ENCODE measurements at regions not wholly inside any gene's neighbourhood (a gene's known extent, or its start where the extent isn't known, plus 50 kb on each side); places are given as distances from the start of the nearest gene placed in this dataset.
"Not testable (repeated sequence)": the region's sequence is repeated elsewhere in the genome, so short reads cannot be mapped to it uniquely, and the experiment has no call there.

DNA sequence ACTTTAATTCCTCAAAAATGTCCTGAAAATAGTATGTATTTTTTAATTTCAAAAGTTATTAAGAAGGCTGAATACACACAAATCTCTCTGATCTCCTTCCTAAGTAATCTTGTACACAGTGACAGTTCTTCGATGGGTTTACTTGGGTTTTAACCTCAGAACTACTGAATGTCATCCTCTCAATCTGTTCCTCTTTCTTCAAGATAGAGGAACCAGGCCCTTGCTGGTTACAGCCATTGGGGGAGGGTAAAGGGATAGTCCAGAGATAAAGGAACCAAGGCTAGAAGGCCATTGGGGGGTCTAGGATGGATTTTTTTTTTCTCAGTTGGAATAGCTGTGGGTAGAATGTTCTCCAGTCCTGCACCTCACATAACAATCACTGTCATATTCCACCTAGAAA, 224.9 kb downstream of the SKIDA1 start:
- H3K9me3 Mint-ChIP-seq, result no peaks in the 10 kb centered on the region
- H3K27me3 Mint-ChIP-seq, result peaks cover 4% of the 10 kb centered on the region
- ATAC-seq, result peak; percentile 65
- no peak overlapping the region for H3K27ac Mint-ChIP-seq
- no peaks in the 10 kb centered on the region for H3K4me1 Mint-ChIP-seq
- H3K4me3 Mint-ChIP-seq, result no peak overlapping the region
- no peaks in the 10 kb centered on the region for H3K36me3 Mint-ChIP-seq

- H3K4me3 Mint-ChIP-seq, result no peak overlapping the region
- H3K36me3 Mint-ChIP-seq, result no peaks in the 10 kb centered on the region
- H3K4me1 Mint-ChIP-seq, result no peaks in the 10 kb centered on the region
- no peak overlapping the region for H3K27ac Mint-ChIP-seq
- no peak for ATAC-seq
- peaks cover 4% of the 10 kb centered on the region for H3K27me3 Mint-ChIP-seq
- H3K9me3 Mint-ChIP-seq, result no peaks in the 10 kb centered on the region
Measured at GRCh38 chr10:21299330-21299729, 226.2 kb downstream of the SKIDA1 start.

DNA sequence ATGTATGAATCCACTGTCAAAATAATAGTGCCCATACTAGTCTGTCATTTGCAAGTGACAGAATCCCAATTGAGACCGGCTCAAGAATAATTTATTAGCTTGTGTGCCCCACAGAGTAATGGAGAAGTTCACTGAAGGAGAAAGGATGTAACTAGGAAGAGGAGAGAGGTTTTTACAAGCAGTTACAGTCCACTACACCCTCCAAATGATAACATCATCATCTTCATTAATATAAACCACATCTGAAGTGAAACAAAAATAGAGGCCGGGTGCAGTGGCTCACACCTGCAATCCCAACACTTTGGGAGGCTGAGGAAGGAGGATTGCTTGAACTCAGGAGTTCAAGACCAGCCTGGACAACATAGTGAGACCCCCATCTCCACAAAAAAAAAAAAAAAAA, 226.8 kb downstream of the SKIDA1 start:
- no peaks in the 10 kb centered on the region for H3K36me3 Mint-ChIP-seq
- no peak overlapping the region for H3K4me3 Mint-ChIP-seq
- no peaks in the 10 kb centered on the region for H3K4me1 Mint-ChIP-seq
- no peak overlapping the region for H3K27ac Mint-ChIP-seq
- H3K27me3 Mint-ChIP-seq, result peaks cover 10% of the 10 kb centered on the region
- H3K9me3 Mint-ChIP-seq, result no peaks in the 10 kb centered on the region
- no peak for ATAC-seq

DNA sequence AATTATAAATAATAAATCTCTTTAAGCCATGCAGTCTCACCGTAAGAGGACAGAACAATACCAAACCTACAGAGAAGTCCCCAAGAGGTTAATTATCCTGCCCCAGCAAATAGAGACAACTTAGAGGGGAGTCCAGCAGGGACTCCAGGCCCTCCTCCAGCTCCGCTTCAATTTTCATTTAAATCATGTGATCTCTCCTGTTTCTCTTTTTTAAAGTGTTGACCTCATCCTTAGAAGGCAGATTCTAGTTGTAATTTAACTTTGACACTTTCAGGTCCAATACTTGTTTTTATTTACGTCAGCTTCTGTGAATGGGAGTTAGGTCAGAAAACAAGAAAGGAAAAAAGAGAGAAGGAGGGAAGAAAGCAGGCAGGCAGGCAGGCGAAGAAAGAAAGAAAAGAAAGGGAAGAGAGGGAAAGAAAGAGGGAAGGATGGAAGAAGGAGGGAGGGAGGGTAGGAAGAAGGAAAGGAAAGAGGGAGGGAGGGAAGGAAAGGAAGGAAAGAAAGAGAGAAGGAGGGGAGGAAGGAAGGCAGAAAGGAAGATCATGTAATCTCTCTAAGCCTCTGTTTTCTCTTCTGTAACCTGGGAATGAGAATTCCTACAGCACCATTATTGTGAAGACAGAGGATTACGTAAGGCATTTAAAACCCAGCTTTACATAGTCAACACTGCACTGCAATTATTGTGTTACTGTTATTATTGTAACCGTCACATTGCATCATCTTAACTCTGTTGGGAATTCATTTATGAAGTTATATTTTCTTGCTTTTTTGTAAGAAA, 227.7 kb downstream of the SKIDA1 start:
- Mint-ChIP-seq H3K4me1 (no peaks in the 10 kb centered on the region), H3K36me3 (no peaks in the 10 kb centered on the region), H3K9me3 (no peaks in the 10 kb centered on the region), H3K27ac (no peak overlapping the region), H3K4me3 (no peak overlapping the region), H3K27me3 (peaks cover 18% of the 10 kb centered on the region)
- no peak for ATAC-seq

GRCh38 chr10:21296575-21297355, 228.7 kb downstream of the SKIDA1 start:
- H3K4me1 Mint-ChIP-seq, result no peaks in the 10 kb centered on the region
- H3K36me3 Mint-ChIP-seq, result no peaks in the 10 kb centered on the region
- no peaks in the 10 kb centered on the region for H3K9me3 Mint-ChIP-seq
- H3K27me3 Mint-ChIP-seq, result peaks cover 18% of the 10 kb centered on the region
- no peak overlapping the region for H3K4me3 Mint-ChIP-seq
- H3K27ac Mint-ChIP-seq, result no peak overlapping the region
- no peak for ATAC-seq

DNA sequence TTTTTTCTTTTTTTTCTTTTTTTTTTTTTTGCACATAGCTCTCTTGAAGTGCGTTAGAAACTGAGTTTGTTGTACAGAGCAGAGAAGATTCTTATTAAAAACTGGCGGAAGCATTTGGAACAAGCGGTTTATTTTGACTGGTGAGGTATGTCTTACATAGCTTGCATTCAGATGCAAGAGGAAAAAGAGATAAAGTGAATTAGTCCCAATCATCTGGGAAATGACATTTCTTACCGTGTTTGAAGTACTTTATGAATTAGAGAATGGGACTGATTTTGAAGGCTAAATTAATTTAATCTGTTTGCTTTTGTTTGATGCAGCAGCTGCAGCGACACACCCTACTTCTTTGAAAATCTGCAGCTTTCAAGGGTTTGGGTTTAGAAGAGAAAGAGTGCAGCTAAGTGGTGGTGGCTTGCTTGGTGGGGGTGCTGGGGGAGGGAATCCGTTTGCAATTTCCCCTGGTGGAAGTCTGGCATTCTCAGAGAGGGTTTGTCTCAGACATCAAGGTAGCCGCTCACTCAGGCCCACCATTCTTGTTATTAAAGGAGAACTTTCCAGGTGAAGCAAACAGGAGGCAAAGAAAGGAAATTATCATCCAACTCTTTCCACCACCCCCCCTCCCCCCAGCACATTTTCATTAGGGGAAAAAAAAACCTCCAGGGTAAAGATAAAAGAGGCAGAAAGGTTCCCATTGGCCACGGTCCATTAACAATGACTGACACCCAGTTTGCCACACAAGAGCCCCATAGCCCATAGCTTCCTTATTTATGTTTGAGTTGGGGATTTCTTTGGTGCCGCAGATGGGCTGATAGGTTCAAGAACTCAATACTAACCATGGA, 231.7 kb downstream of the SKIDA1 start:
- Mint-ChIP-seq H3K4me3 (no peak overlapping the region), H3K9me3 (no peaks in the 10 kb centered on the region), H3K4me1 (no peaks in the 10 kb centered on the region), H3K36me3 (no peaks in the 10 kb centered on the region), H3K27me3 (peaks cover 18% of the 10 kb centered on the region), H3K27ac (no peak overlapping the region)
- ATAC-seq, result no peak

GRCh38 chr10:21292763-21293517, 232.5 kb downstream of the SKIDA1 start:
- no peak for ATAC-seq
- Mint-ChIP-seq H3K36me3 (no peaks in the 10 kb centered on the region), H3K27ac (no peak overlapping the region), H3K9me3 (no peaks in the 10 kb centered on the region), H3K4me3 (no peak overlapping the region), H3K27me3 (peaks cover 18% of the 10 kb centered on the region), H3K4me1 (no peaks in the 10 kb centered on the region)

- Mint-ChIP-seq H3K9me3 (no peaks in the 10 kb centered on the region), H3K4me1 (no peaks in the 10 kb centered on the region), H3K27me3 (peaks cover 18% of the 10 kb centered on the region), H3K4me3 (no peak overlapping the region), H3K27ac (no peak overlapping the region), H3K36me3 (no peaks in the 10 kb centered on the region)
- no peak for ATAC-seq
Measured at GRCh38 chr10:21290499-21291160, 234.9 kb downstream of the SKIDA1 start.

DNA sequence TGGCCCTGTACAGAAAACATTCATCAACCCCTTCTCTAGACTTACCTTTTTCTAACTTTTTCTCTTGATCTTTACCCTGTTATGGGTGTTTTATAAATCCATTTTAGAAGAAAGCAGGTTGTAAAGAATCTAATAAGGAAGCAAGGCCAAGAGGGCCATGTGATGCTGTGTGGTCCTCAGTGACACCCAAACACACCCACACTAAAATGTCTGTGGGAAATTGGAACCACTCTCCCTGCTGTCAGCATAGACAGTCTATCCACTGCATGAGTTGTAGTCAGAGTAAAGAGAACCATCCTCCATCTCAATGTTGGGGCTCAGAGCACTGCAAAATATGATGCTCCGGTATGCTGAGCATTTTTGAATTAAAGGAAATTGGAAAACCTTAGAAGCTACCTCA, 235.5 kb downstream of the SKIDA1 start:
- Mint-ChIP-seq H3K4me3 (no peak overlapping the region), H3K9me3 (no peaks in the 10 kb centered on the region), H3K27me3 (peaks cover 18% of the 10 kb centered on the region), H3K27ac (no peak overlapping the region), H3K36me3 (no peaks in the 10 kb centered on the region), H3K4me1 (no peaks in the 10 kb centered on the region)
- no peak for ATAC-seq

- no peaks in the 10 kb centered on the region for H3K9me3 Mint-ChIP-seq
Measured at GRCh38 chr10:21289271-21289670, 236.2 kb downstream of the SKIDA1 start.

GRCh38 chr10:21285742-21286331, 239.6 kb downstream of the SKIDA1 start:
- Mint-ChIP-seq H3K9me3 (no peaks in the 10 kb centered on the region), H3K4me3 (no peak overlapping the region), H3K36me3 (no peaks in the 10 kb centered on the region), H3K4me1 (no peaks in the 10 kb centered on the region), H3K27me3 (no peaks in the 10 kb centered on the region), H3K27ac (no peak overlapping the region)
- ATAC-seq, result no peak

More at GRCh38 chr10:21289271-21289670, 236.2 kb downstream of the SKIDA1 start:
- Mint-ChIP-seq H3K36me3 (no peaks in the 10 kb centered on the region), H3K4me3 (no peak overlapping the region), H3K27ac (no peak overlapping the region), H3K4me1 (no peaks in the 10 kb centered on the region), H3K27me3 (peaks cover 14% of the 10 kb centered on the region)
- no peak for ATAC-seq

- Mint-ChIP-seq H3K4me1 (no peaks in the 10 kb centered on the region), H3K9me3 (no peaks in the 10 kb centered on the region), H3K4me3 (no peak overlapping the region), H3K36me3 (no peaks in the 10 kb centered on the region), H3K27me3 (no peaks in the 10 kb centered on the region), H3K27ac (no peak overlapping the region)
- no peak for ATAC-seq
Measured at GRCh38 chr10:21285207-21285606, 240.3 kb downstream of the SKIDA1 start.

DNA sequence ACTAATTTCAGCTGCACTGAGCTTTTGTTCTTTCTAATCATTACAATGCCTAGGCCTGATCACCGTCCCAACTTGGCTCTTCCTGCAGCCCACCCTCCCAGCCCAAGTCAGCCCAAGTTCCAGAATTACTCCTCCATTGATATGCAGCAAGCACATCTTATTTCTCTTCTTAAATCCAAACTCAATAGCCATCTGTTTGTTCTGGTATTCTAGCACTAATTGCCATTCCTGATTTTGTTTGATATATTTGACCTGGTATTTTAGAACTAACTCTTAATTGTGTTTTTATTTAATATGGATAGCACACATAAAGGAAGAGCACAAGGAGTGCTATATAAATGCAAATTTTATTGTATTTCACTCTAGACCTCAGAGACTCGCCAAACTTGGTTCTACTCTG, 241.2 kb downstream of the SKIDA1 start:
- Mint-ChIP-seq H3K9me3 (no peaks in the 10 kb centered on the region), H3K4me1 (no peaks in the 10 kb centered on the region), H3K27ac (no peak overlapping the region), H3K4me3 (no peak overlapping the region), H3K27me3 (no peaks in the 10 kb centered on the region), H3K36me3 (no peaks in the 10 kb centered on the region)
- ATAC-seq, result no peak

GRCh38 chr10:21283053-21283452, 242.4 kb downstream of the SKIDA1 start:
- H3K27me3 Mint-ChIP-seq, H3K9me3 Mint-ChIP-seq, H3K27ac Mint-ChIP-seq, H3K4me1 Mint-ChIP-seq, H3K4me3 Mint-ChIP-seq, H3K36me3 Mint-ChIP-seq, ATAC-seq: not testable (repeated sequence)

All from stimulated activated memory B cell treated with anti-CD40 and anti-IgM and Interleukin-4, amounts not matched to agents 10 μg/mL and 1 μg/mL and 100 μg/mL, for 72 hours (primary cell).